ENCODE measurements at regions not wholly inside any gene's neighbourhood (a gene's known extent, or its start where the extent isn't known, plus 50 kb on each side); places are given as distances from the start of the nearest gene placed in this dataset.

DNA sequence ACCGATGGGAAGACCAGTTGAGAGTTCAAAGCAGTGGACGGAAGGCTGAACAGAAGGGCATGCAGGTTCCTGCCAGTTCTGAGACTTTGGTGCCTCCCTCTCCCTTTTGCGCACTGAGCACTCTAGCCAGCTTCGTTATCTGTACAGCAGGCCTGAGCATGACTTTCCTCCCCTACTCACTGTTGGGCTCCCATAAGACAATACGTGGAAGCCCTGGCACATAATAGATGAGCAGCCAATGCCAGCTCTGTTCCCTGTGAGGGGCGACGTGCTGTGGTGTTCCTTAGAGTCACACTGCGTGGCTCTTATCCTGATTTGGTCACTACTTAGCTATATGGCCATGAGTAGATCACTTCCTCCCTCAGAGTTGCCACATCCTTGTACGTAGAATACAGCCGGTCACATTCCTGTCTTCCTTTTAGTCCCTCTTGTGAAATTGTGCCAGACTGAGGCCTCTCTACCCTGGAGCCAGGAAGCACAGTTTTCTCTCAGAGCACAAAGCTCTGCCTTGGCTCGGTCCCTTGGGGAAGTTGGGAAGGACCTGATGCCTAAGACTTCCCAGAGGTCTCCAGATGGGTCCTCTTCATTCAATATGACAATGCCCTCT lies 160.4 kb upstream of the MAMLD1 start:
- H3K4me1 Mint-ChIP-seq (ENCODE audit: insufficient read depth, unreplicated experiment) = peaks cover 57% of the 10 kb centered on the region
- DNase-seq (ENCODE audit: unreplicated experiment) = peak; percentile 92
- CTCF ChIA-PET = no interaction called here

DNA sequence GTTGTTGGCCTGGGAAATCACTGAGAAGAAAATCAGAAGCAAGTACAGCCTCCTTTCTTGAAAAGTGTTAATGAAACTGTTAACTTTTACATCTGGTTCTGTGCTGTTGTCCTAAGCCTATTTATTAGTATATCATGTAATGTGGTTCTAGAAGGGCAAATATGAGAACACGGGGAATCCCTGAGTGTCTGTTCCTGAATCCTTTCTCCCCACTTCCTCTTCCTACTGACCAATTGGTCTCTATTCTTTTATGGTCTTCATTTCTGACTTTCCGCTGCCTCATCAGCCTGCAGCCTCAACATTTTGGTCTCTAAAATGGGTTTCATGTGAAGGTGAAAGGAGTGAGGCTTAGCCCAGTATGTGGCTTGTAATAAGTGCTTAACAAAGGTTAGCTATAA lies 159.9 kb upstream of the MAMLD1 start:
- H3K4me3 Mint-ChIP-seq (ENCODE audit: unreplicated experiment) = no peak overlapping the region
- CTCF ChIA-PET = interaction anchor here (0.7 kb wide), 1 partner anchor 156 kb away, joined by 3 read pairs; no protein-coding TSS in a partner anchor
- intact Hi-C loops (cut with micrococcal nuclease) = loop anchor here (2.0 to 5.0 kb wide), 5 partner anchors 116 to 284 kb away; partner anchors contain the start of gene MAMLD1
- no peaks in the 10 kb centered on the region for H3K27me3 Mint-ChIP-seq (ENCODE audit: insufficient read depth, unreplicated experiment)
- H3K9me3 Mint-ChIP-seq (ENCODE audit: unreplicated experiment) = no peaks in the 10 kb centered on the region
- no peak for TF ChIP-seq CTCF (IDR thresholded peaks at IDR 0.05; ENCODE audit: unreplicated experiment)
- DNase-seq (ENCODE audit: unreplicated experiment) = no peak
- peaks cover 4% of the 10 kb centered on the region for H3K36me3 Mint-ChIP-seq (ENCODE audit: insufficient read depth, unreplicated experiment)
- BruUV-seq (replicated peaks) = TSS peak; percentile 57
- POLR2A ChIA-PET = interaction anchor here (0.7 kb wide), 1 partner anchor 168 kb away, joined by 3 read pairs; no protein-coding TSS in a partner anchor
- peak overlapping the region; percentile 80 for H3K27ac Mint-ChIP-seq (ENCODE audit: low read depth, unreplicated experiment)
- H3K4me1 Mint-ChIP-seq (ENCODE audit: insufficient read depth, unreplicated experiment) = peaks cover 57% of the 10 kb centered on the region

More for the DNA sequence above, 160.4 kb upstream of the MAMLD1 start:
- intact Hi-C loops (cut with micrococcal nuclease) = loop anchor here (2.0 to 5.0 kb wide), 5 partner anchors 115 to 285 kb away; partner anchors contain the start of gene MAMLD1
- no peaks in the 10 kb centered on the region for H3K27me3 Mint-ChIP-seq (ENCODE audit: insufficient read depth, unreplicated experiment)
- POLR2A ChIA-PET = interaction anchor here (0.7 to 1.1 kb wide), 3 partner anchors 14 to 169 kb away, joined by 3 to 4 read pairs (median 3); no protein-coding TSS in a partner anchor
- no peak overlapping the region for H3K4me3 Mint-ChIP-seq (ENCODE audit: unreplicated experiment)
- BruUV-seq (replicated peaks) = no TSS peak
- peak overlapping the region; percentile 80 for H3K27ac Mint-ChIP-seq (ENCODE audit: low read depth, unreplicated experiment)
- TF ChIP-seq CTCF (IDR thresholded peaks at IDR 0.05; ENCODE audit: unreplicated experiment) = no peak
- peaks cover 4% of the 10 kb centered on the region for H3K36me3 Mint-ChIP-seq (ENCODE audit: insufficient read depth, unreplicated experiment)
- H3K9me3 Mint-ChIP-seq (ENCODE audit: unreplicated experiment) = no peaks in the 10 kb centered on the region

GRCh38 chrX:150205011-150205410 lies 158.1 kb upstream of the MAMLD1 start:
- H3K9me3 Mint-ChIP-seq (ENCODE audit: unreplicated experiment) = peaks cover 2% of the 10 kb centered on the region
- peaks cover 4% of the 10 kb centered on the region for H3K36me3 Mint-ChIP-seq (ENCODE audit: insufficient read depth, unreplicated experiment)
- H3K27ac Mint-ChIP-seq (ENCODE audit: low read depth, unreplicated experiment) = peak overlapping the region; percentile 97
- CTCF ChIA-PET = interaction anchor here (0.7 to 1.2 kb wide), 3 partner anchors 8 to 159 kb away, joined by 3 to 6 read pairs (median 4); no protein-coding TSS in a partner anchor
- no peak for TF ChIP-seq CTCF (IDR thresholded peaks at IDR 0.05; ENCODE audit: unreplicated experiment)
- BruUV-seq (replicated peaks) = no TSS peak
- intact Hi-C loops (cut with micrococcal nuclease) = no loop called here
- no peak overlapping the region for H3K4me3 Mint-ChIP-seq (ENCODE audit: unreplicated experiment)
- POLR2A ChIA-PET = interaction anchor here (0.6 to 1.4 kb wide), 3 partner anchors 20 to 159 kb away, joined by 3 read pairs; no protein-coding TSS in a partner anchor
- no peaks in the 10 kb centered on the region for H3K27me3 Mint-ChIP-seq (ENCODE audit: insufficient read depth, unreplicated experiment)
- DNase-seq (ENCODE audit: unreplicated experiment) = peak; percentile 89
- peaks cover 44% of the 10 kb centered on the region for H3K4me1 Mint-ChIP-seq (ENCODE audit: insufficient read depth, unreplicated experiment)

DNA sequence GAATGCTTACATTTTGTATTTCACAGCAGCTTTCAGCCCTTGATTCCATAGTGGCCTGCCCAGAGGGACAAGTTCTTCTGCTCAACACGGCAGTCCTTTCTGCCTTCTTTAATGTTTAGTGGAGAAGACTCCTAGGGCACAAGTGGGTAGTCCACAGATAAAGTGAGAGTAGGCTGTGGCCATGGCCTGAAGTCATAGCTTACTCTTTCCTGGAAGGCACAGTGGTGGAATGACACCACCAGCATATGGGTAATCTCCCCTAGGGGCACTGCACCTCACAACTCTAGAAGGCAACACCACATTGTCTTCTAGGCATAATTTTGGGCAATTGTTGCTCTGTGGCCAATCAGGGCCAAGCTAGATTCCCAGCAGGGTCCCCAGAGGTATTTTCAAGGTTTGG lies 155.4 kb upstream of the MAMLD1 start:
- Mint-ChIP-seq H3K4me3 (ENCODE audit: unreplicated experiment) (no peak overlapping the region), H3K27me3 (ENCODE audit: insufficient read depth, unreplicated experiment) (no peaks in the 10 kb centered on the region), H3K36me3 (ENCODE audit: insufficient read depth, unreplicated experiment) (no peaks in the 10 kb centered on the region), H3K4me1 (ENCODE audit: insufficient read depth, unreplicated experiment) (peaks cover 25% of the 10 kb centered on the region), H3K27ac (ENCODE audit: low read depth, unreplicated experiment) (no peak overlapping the region), H3K9me3 (ENCODE audit: unreplicated experiment) (peaks cover 7% of the 10 kb centered on the region)
- intact Hi-C loops (cut with micrococcal nuclease) = no loop called here
- no peak for DNase-seq (ENCODE audit: unreplicated experiment)
- no peak for TF ChIP-seq CTCF (IDR thresholded peaks at IDR 0.05; ENCODE audit: unreplicated experiment)
- no TSS peak for BruUV-seq (replicated peaks)
- CTCF ChIA-PET = no interaction called here
- POLR2A ChIA-PET = interaction anchor here (1.0 kb wide), 1 partner anchor 158 kb away, joined by 3 read pairs; no protein-coding TSS in a partner anchor

All from MCF 10A (cell line).